A204.1 (cell line): ENCODE measurements at regions not wholly inside any gene's neighbourhood (a gene's known extent, or its start where the extent isn't known, plus 50 kb on each side); places are given as distances from the start of the nearest gene placed in this dataset.

Experiments used
- FAIRE-seq: peaks from 2 replicates; lab custom pipeline; 2012; peaks lifted over from hg19 to GRCh38; lab: Jason Lieb, UNC

GRCh38 chr5:116637149-116637740 lies 62.6 kb upstream of the SEMA6A start:
- FAIRE-seq = no peak

- no peak for FAIRE-seq
These were observed 58.3 kb upstream of the SEMA6A start for GRCh38 chr5:116632890-116633289.

GRCh38 chr5:116631147-116631546 lies 56.5 kb upstream of the SEMA6A start:
- FAIRE-seq = no peak

GRCh38 chr5:116629168-116629567 lies 54.5 kb upstream of the SEMA6A start:
- FAIRE-seq = no peak

GRCh38 chr5:116626945-116627679 lies 52.5 kb upstream of the SEMA6A start:
- no peak for FAIRE-seq

GRCh38 chr5:116626272-116626723 lies 51.7 kb upstream of the SEMA6A start:
- no peak for FAIRE-seq
